HG02870 (cell line): ENCODE measurements at regions not wholly inside any gene's neighbourhood (a gene's known extent, or its start where the extent isn't known, plus 50 kb on each side); places are given as distances from the start of the nearest gene placed in this dataset.

ENCODE experiments used
- ATAC-seq: cut with Tn5 transposase; IDR thresholded peaks from one replicate; pipeline ENCODE4 v1.9.1; 2021; ENCODE audit warnings: mild to moderate bottlenecking, moderate library complexity; ENCODE audit not compliant: unreplicated experiment

- no peak for ATAC-seq
Measured at GRCh38 chr18:67072791-67073190, 443.7 kb downstream of the DSEL start.

- no peak for ATAC-seq
Measured at GRCh38 chr18:67068608-67069007, 447.9 kb downstream of the DSEL start.

GRCh38 chr18:67047334-67047733 lies 443.4 kb upstream of the CDH19 start:
- no peak for ATAC-seq

- ATAC-seq, result no peak
Measured at GRCh38 chr18:67043276-67043675, 439.4 kb upstream of the CDH19 start.

GRCh38 chr18:67041334-67041733 lies 437.4 kb upstream of the CDH19 start:
- ATAC-seq, result no peak

- ATAC-seq, result no peak
Measured at GRCh38 chr18:67035026-67035425, 431.1 kb upstream of the CDH19 start.

DNA sequence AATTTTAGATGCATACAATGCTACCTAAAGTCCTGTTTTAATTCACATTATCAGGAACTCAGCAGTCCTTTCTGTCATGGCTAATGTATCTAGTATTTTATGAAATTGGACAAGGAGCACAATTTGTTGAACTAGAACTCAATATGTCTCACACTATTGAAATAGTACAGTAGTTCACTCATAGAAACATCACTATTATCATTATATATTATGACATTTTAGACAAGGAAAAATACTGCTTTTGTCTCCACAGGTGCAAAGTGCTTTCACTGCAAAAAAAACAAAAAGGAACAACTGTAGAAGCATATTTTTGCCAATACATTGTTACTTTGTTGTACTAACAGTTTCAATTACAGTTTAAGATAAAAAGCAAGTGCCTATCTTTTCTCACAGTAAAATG lies 419.2 kb upstream of the CDH19 start:
- ATAC-seq, result no peak

DNA sequence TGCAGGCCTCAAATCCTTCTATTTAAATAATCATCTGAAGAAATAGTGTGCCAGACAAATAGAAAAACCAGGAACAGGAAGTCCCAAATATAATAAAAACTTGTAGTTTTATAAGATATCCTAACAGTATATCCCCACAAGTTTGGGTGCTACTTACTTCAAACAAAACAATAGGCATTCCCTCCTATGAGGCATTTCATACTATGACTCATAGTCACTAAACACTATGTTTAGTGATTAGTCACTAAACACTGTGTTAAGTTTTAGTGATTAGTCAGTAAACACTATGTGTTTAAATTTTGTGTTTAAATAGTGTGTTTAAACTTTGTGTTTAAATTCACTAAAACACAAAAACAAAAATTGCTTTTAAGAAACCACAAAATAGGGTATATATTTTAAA lies 407.0 kb upstream of the CDH19 start:
- ATAC-seq, result no peak

GRCh38 chr18:67007999-67008398 lies 404.1 kb upstream of the CDH19 start:
- ATAC-seq, result no peak

DNA sequence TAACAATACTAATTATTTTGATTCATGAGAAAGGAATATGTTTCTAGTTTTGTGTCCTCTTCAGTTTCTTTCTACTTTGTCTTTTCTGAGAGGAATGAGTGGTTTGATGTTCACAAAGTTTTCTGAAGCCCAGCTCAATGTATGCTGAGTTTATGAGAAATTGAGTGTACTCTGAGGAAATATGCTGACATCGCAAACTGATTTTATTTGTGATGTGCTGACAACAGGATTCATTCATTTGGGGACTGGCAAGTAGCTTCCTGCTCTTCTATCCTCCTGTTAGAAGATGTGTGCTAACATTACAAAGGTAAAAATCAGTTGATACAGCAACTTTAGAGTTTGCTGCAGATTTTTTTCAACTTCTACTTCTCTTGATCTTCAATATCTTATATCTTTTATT lies 403.2 kb upstream of the CDH19 start:
- no peak for ATAC-seq

GRCh38 chr18:67001052-67001451 lies 397.2 kb upstream of the CDH19 start:
- ATAC-seq, result no peak

GRCh38 chr18:66999003-66999402 lies 395.1 kb upstream of the CDH19 start:
- ATAC-seq, result no peak

- ATAC-seq, result no peak
Measured at GRCh38 chr18:66995270-66995669, 391.4 kb upstream of the CDH19 start.

GRCh38 chr18:66994790-66995189 lies 390.9 kb upstream of the CDH19 start:
- no peak for ATAC-seq

DNA sequence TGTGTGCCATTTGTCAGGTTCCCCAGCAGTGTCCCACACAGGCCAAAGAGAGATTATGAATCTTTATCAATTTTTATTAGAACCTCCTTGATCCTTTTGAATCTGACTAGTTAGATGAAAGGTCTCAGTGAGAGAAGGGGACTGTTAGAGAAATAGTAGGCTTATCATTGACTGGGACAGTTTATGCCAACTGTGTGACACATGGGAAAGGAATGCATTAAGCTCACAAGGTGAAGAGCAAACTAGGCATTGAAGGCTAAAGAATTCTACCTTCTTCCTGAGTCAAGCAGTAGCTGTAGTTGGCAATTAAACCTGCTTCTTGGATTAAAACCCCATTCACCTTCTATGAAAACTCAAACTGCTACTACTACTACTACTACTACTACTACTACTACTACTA lies 389.6 kb upstream of the CDH19 start:
- no peak for ATAC-seq

- no peak for ATAC-seq
Measured at GRCh38 chr18:66990909-66991308, 387.0 kb upstream of the CDH19 start.

DNA sequence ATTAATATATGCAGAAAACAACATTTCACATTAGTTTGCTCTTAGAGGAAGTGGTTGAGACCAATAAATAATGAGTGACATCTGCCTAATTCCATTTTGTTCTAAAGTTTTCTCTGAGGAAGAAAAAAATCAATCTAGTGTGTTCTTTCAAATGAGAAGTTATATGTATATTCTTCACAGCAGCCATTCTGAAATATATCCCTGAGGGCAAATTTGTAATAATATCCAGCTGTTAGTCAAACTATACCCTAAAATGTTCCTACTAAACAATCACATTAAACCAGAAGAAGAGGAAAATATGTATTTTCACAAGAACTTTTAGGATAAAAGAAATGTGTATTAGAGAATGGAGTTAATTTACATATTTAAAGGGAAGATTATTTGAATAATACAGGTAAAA lies 375.1 kb upstream of the CDH19 start:
- no peak for ATAC-seq

GRCh38 chr18:66972681-66973080 lies 368.8 kb upstream of the CDH19 start:
- no peak for ATAC-seq

DNA sequence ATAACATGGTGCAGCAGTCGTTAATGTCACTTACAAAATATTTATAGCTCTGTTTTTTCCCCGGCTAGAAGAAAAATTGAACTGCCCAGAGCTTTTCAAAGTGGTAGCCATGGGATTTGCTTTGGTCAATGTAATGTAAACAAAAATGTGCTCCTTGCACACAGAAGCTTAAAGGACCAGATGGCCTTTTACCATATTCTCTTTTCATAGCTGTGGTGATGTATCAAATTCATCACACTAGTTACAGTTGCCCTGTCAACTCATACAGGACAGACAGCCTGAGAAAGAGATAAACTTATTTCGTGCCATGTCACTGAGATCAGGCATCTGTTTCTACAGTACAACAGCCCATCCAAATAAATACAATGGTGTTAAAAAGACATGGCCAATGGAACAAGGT lies 368.1 kb upstream of the CDH19 start:
- ATAC-seq, result no peak

GRCh38 chr18:66966171-66966570 lies 362.3 kb upstream of the CDH19 start:
- ATAC-seq, result no peak

DNA sequence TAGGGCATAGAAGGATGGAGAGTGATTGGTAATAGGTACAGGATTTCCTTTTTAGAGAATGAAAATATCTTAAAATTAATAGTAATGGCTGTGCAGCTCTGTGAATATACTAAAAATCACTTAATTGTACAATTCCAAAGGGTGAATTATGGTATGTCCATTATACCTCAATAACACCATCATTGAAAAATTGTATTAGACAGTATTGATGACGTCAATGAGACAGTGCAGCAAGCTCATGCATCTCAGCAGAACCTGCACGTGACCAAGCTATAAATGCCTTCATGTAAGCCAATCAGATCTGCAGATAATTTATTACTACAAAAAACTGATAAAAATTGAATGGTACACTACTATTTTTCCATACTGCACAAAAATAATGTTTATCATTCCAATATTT lies 354.4 kb upstream of the CDH19 start:
- no peak for ATAC-seq

- ATAC-seq, result no peak
Measured at GRCh38 chr18:66951750-66952149, 347.9 kb upstream of the CDH19 start.

GRCh38 chr18:66949419-66949818 lies 345.5 kb upstream of the CDH19 start:
- no peak for ATAC-seq

DNA sequence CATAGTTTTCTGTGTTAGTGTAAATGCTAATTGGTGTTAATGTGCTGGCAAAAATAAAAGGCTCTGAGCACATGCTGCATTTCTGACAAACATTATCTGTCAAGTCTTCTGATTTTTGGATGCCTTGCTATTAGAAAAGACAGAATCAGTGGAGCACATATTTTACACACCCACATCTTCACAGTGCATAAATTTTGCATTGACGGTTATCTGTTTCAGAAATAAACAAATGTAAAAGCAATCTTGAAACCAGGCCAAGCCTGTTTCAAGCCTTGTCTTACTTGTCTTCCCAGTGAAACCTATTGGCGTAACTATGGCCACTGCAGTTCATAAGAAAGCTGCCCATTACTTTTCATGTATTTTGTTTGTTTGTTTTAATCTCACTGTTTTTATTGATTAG lies 333.7 kb upstream of the CDH19 start:
- no peak for ATAC-seq
